ENCODE measurements at regions not wholly inside any gene's neighbourhood (a gene's known extent, or its start where the extent isn't known, plus 50 kb on each side); places are given as distances from the start of the nearest gene placed in this dataset.

DNA sequence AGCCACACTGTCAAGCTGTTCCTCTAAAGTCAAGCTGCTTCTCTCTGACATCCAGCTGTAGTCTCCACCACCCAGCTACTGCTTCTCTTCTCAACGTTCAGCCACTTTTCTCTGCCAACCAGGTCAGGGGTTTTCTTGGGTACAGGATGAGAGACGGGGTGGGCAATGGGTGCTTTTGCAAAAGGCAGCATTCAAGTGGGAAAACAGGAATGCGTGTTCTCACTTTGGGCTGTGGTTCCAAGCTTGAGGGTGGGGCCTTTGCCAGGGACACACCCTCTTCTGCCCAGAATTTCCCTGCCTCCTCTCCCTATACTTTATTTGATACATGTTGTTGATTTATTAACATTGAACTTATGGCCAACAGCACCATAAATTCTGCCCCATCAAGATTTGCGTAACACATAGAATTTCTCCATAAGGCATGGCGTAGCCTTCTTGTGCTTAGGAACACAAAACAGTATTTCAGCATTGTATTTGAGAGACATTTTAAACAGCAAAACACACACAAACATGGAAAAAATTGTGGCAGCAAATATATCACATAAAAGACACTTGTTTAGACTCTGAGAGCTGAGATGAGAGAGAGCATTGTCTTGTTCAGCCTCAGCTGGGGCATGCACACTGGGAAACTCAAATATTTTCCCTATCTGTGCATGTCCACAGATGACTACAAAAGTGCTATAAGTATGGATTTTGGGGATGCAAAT lies 392.8 kb downstream of the SLITRK6 start:
- TF ChIP-seq, protein P1, sequence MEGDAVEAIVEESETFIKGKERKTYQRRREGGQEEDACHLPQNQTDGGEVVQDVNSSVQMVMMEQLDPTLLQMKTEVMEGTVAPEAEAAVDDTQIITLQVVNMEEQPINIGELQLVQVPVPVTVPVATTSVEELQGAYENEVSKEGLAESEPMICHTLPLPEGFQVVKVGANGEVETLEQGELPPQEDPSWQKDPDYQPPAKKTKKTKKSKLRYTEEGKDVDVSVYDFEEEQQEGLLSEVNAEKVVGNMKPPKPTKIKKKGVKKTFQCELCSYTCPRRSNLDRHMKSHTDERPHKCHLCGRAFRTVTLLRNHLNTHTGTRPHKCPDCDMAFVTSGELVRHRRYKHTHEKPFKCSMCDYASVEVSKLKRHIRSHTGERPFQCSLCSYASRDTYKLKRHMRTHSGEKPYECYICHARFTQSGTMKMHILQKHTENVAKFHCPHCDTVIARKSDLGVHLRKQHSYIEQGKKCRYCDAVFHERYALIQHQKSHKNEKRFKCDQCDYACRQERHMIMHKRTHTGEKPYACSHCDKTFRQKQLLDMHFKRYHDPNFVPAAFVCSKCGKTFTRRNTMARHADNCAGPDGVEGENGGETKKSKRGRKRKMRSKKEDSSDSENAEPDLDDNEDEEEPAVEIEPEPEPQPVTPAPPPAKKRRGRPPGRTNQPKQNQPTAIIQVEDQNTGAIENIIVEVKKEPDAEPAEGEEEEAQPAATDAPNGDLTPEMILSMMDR (IDR thresholded peaks at IDR 0.05; ENCODE audit: low read depth, low read length, poor library complexity, severe bottlenecking): no peak
- no peak for TF ChIP-seq EZH2phosphoT487 (IDR thresholded peaks at IDR 0.05; ENCODE audit: borderline replicate concordance, low read length)

DNA sequence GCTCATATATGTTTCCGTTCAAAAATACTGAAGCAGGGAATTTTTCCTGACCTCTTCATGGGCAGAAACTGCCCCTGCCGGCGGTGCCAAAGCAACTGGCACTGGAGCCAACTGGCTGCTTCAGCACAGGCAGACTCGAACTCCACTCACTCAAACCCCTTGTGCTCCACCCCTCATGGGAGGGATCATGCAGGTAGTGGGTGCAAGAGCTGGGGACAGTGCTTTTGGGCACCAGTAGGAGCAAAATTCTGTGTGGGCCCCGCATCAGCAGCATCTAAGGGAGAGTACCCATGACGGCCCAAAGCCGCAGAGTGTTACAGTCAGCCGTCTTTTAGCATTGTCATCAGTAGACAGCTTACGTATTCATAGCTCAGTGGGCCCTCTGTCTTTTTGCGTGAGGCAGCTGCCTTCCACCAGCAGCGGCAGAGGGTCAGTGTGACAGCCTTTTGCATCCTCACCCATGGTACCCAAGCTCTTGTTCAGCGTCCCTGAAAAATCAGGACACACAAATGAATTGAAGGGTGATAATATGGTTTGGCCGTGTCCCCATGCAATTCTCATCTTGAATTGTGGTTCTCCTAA lies 393.8 kb downstream of the SLITRK6 start:
- Histone ChIP-seq H3K27ac (ENCODE audit: low read depth, low read length) (no peak overlapping the region), H3K27me3 (ENCODE audit: control insufficient read depth, low read length) (no peaks in the 10 kb centered on the region), H3K9me2 (replicated peaks; ENCODE audit: control insufficient read depth, low read length) (no peaks in the 10 kb centered on the region), H3K36me3 (ENCODE audit: control insufficient read depth, low read length) (no peaks in the 10 kb centered on the region), H4K20me1 (ENCODE audit: control insufficient read depth, insufficient read depth, low read depth, low read length) (no peaks in the 10 kb centered on the region), H3K4me3 (ENCODE audit: low read length) (no peak overlapping the region), H3K9me3 (ENCODE audit: control insufficient read depth, insufficient read depth, low read length) (no peaks in the 10 kb centered on the region; the same call in 1 of the 2 replicates), H3K79me2 (ENCODE audit: control insufficient read depth, low read length) (no peaks in the 10 kb centered on the region), H3K4me2 (ENCODE audit: low read length) (no peak overlapping the region), H3F3A (ENCODE audit: control insufficient read depth, insufficient read depth) (no peaks in the 10 kb centered on the region), H3K4me1 (ENCODE audit: control insufficient read depth, low read length) (no peaks in the 10 kb centered on the region)
- TF ChIP-seq EZH2phosphoT487 (IDR thresholded peaks at IDR 0.05; ENCODE audit: borderline replicate concordance, low read length): no peak
- TF ChIP-seq, protein P1 (IDR thresholded peaks at IDR 0.05; ENCODE audit: low read depth, low read length, poor library complexity, severe bottlenecking): no peak

More for the DNA sequence above, 392.8 kb downstream of the SLITRK6 start:
- Histone ChIP-seq H3K4me3 (ENCODE audit: low read length) (no peak overlapping the region), H3K27me3 (ENCODE audit: control insufficient read depth, low read length) (no peaks in the 10 kb centered on the region), H4K20me1 (ENCODE audit: control insufficient read depth, insufficient read depth, low read depth, low read length) (no peaks in the 10 kb centered on the region), H3K4me2 (ENCODE audit: low read length) (no peak overlapping the region), H3K36me3 (ENCODE audit: control insufficient read depth, low read length) (no peaks in the 10 kb centered on the region), H3K4me1 (ENCODE audit: control insufficient read depth, low read length) (no peaks in the 10 kb centered on the region), H3K9me3 (ENCODE audit: control insufficient read depth, insufficient read depth, low read length) (no peaks in the 10 kb centered on the region; the same call in 1 of the 2 replicates), H3K27ac (ENCODE audit: low read depth, low read length) (no peak overlapping the region), H3F3A (ENCODE audit: control insufficient read depth, insufficient read depth) (no peaks in the 10 kb centered on the region), H3K79me2 (ENCODE audit: control insufficient read depth, low read length) (no peaks in the 10 kb centered on the region), H3K9me2 (replicated peaks; ENCODE audit: control insufficient read depth, low read length) (no peaks in the 10 kb centered on the region)

DNA sequence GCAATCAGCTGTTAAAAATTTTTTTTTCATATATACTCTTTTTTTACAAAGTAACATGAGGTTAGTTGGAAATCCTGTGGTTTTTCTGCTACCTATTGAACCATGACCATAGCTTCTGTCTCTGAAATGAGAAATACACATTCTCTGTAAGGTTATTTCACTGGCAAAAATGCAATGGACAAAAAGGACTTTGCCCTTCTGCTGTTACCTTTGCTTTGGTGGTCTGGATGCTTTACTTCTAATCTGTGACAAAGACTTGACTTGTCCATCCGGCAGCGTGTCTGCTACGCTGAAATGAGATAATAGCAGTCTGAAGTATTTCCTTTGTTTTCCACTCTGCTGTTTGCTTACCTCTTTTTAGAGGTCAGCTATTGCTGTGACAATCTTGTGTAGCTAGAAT lies 412.8 kb downstream of the SLITRK6 start:
- Histone ChIP-seq H3K4me2 (ENCODE audit: low read length) (peak overlapping the region; percentile 85), H4K20me1 (ENCODE audit: control insufficient read depth, insufficient read depth, low read depth, low read length) (no peaks in the 10 kb centered on the region), H3K9me2 (replicated peaks; ENCODE audit: control insufficient read depth, low read length) (no peaks in the 10 kb centered on the region), H3K9me3 (ENCODE audit: control insufficient read depth, insufficient read depth, low read length) (peaks cover 5% of the 10 kb centered on the region; the same call in 1 of the 2 replicates), H3K4me1 (ENCODE audit: control insufficient read depth, low read length) (peaks cover 55% of the 10 kb centered on the region), H3K4me3 (ENCODE audit: low read length) (peak overlapping the region; percentile 63), H3K79me2 (ENCODE audit: control insufficient read depth, low read length) (no peaks in the 10 kb centered on the region), H3K36me3 (ENCODE audit: control insufficient read depth, low read length) (peaks cover 5% of the 10 kb centered on the region; the same call in 1 of the 2 replicates), H3F3A (ENCODE audit: control insufficient read depth, insufficient read depth) (peaks cover 4% of the 10 kb centered on the region; the same call in 1 of the 2 replicates), H3K27ac (ENCODE audit: low read depth, low read length) (peak overlapping the region; percentile 72), H3K27me3 (ENCODE audit: control insufficient read depth, low read length) (no peaks in the 10 kb centered on the region)
- TF ChIP-seq EZH2phosphoT487 (IDR thresholded peaks at IDR 0.05; ENCODE audit: borderline replicate concordance, low read length): no peak
- TF ChIP-seq, protein P1 (IDR thresholded peaks at IDR 0.05; ENCODE audit: low read depth, low read length, poor library complexity, severe bottlenecking): no peak

All from DOHH2 (cell line).